K562 (cell line): ENCODE measurements at regions not wholly inside any gene's neighbourhood (a gene's known extent, or its start where the extent isn't known, plus 50 kb on each side); places are given as distances from the start of the nearest gene placed in this dataset.

Source experiments
- CHD4 ChIP-seq: fragments of 200-600 bp; sonication (generic); IDR thresholded peaks from 3 replicates; pipeline ENCODE4 v1.6.1; 2012; ENCODE audit warnings: low read depth, mild to moderate bottlenecking, mixed read lengths, low read length, inconsistent platforms; ENCODE audit not compliant: insufficient read depth, insufficient replicate concordance, poor library complexity, severe bottlenecking
- ESRRA ChIP-seq: fragments of 450-650 bp; IDR thresholded peaks from 2 replicates; pipeline ENCODE4 v1.6.1; 2014; ENCODE audit warnings: low read depth, mild to moderate bottlenecking, moderate library complexity, borderline replicate concordance
- ZKSCAN8 ChIP-seq: fragments of 200-800 bp; sonication (Bioruptor generic); IDR thresholded peaks from 2 replicates; pipeline ENCODE4 v1.6.1; 2016; ENCODE audit warnings: missing genetic modification characterization, missing compliant biosample characterization
- TF ChIP-seq, protein P1 (sequence below): sonication (generic); formaldehyde crosslinking; IDR thresholded peaks from 2 replicates; pipeline ENCODE4 v1.8.0; 2023; ENCODE audit warnings: mild to moderate bottlenecking, missing genetic modification reagents
- TF ChIP-seq, protein P2 (sequence below): fragments of 200-800 bp; sonication (Bioruptor generic); IDR thresholded peaks from 2 replicates; pipeline ENCODE4 v1.6.1; 2016; ENCODE audit warnings: missing genetic modification characterization, missing compliant biosample characterization

DNA sequence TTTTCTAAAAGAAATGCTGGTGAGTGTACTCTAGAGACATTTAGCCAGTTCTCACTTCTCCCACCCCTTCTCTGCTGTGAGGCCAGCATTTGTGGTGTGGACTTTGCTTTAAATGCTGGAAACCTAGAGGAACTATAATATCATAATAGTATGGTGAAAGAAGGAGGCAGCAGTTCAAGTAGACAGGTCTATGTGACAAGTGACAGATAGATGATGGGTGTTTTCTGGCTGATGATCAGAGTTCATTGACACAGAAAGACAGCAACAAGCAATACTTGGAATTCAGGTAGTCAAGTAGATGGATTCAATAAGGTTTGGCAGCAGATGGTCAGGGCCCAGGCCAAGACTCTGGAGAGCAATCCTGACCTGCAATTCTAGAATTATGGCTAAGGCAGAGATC is 317.5 kb downstream of the PCDH7 start:
- TF ChIP-seq ESRRA (no peak), CHD4 (no peak), ZKSCAN8 (CRISPR knock-in tag) (no peak)
- TF ChIP-seq, protein P1, sequence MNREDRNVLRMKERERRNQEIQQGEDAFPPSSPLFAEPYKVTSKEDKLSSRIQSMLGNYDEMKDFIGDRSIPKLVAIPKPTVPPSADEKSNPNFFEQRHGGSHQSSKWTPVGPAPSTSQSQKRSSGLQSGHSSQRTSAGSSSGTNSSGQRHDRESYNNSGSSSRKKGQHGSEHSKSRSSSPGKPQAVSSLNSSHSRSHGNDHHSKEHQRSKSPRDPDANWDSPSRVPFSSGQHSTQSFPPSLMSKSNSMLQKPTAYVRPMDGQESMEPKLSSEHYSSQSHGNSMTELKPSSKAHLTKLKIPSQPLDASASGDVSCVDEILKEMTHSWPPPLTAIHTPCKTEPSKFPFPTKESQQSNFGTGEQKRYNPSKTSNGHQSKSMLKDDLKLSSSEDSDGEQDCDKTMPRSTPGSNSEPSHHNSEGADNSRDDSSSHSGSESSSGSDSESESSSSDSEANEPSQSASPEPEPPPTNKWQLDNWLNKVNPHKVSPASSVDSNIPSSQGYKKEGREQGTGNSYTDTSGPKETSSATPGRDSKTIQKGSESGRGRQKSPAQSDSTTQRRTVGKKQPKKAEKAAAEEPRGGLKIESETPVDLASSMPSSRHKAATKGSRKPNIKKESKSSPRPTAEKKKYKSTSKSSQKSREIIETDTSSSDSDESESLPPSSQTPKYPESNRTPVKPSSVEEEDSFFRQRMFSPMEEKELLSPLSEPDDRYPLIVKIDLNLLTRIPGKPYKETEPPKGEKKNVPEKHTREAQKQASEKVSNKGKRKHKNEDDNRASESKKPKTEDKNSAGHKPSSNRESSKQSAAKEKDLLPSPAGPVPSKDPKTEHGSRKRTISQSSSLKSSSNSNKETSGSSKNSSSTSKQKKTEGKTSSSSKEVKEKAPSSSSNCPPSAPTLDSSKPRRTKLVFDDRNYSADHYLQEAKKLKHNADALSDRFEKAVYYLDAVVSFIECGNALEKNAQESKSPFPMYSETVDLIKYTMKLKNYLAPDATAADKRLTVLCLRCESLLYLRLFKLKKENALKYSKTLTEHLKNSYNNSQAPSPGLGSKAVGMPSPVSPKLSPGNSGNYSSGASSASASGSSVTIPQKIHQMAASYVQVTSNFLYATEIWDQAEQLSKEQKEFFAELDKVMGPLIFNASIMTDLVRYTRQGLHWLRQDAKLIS (CRISPR knock-in tag), result no peak
- TF ChIP-seq, protein P2, sequence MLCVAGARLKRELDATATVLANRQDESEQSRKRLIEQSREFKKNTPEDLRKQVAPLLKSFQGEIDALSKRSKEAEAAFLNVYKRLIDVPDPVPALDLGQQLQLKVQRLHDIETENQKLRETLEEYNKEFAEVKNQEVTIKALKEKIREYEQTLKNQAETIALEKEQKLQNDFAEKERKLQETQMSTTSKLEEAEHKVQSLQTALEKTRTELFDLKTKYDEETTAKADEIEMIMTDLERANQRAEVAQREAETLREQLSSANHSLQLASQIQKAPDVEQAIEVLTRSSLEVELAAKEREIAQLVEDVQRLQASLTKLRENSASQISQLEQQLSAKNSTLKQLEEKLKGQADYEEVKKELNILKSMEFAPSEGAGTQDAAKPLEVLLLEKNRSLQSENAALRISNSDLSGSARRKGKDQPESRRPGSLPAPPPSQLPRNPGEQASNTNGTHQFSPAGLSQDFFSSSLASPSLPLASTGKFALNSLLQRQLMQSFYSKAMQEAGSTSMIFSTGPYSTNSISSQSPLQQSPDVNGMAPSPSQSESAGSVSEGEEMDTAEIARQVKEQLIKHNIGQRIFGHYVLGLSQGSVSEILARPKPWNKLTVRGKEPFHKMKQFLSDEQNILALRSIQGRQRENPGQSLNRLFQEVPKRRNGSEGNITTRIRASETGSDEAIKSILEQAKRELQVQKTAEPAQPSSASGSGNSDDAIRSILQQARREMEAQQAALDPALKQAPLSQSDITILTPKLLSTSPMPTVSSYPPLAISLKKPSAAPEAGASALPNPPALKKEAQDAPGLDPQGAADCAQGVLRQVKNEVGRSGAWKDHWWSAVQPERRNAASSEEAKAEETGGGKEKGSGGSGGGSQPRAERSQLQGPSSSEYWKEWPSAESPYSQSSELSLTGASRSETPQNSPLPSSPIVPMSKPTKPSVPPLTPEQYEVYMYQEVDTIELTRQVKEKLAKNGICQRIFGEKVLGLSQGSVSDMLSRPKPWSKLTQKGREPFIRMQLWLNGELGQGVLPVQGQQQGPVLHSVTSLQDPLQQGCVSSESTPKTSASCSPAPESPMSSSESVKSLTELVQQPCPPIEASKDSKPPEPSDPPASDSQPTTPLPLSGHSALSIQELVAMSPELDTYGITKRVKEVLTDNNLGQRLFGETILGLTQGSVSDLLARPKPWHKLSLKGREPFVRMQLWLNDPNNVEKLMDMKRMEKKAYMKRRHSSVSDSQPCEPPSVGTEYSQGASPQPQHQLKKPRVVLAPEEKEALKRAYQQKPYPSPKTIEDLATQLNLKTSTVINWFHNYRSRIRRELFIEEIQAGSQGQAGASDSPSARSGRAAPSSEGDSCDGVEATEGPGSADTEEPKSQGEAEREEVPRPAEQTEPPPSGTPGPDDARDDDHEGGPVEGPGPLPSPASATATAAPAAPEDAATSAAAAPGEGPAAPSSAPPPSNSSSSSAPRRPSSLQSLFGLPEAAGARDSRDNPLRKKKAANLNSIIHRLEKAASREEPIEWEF (CRISPR knock-in tag), result no peak
